Loucy (cell line): ENCODE measurements at regions not wholly inside any gene's neighbourhood (a gene's known extent, or its start where the extent isn't known, plus 50 kb on each side); places are given as distances from the start of the nearest gene placed in this dataset.

Experiments used
- CTCF ChIP-seq: fragments of 200-600 bp; sonication (generic); conservative IDR thresholded peaks from 2 replicates; pipeline ENCODE4 v1.5.1; 2014; ENCODE audit warnings: mild to moderate bottlenecking, antibody characterized with exemption, low read length
- EZH2phosphoT487 ChIP-seq: fragments of 200-600 bp; IDR thresholded peaks from 2 replicates; pipeline ENCODE4 v1.6.1; 2018; ENCODE audit warnings: antibody characterized with exemption, mild to moderate bottlenecking, moderate library complexity, borderline replicate concordance

GRCh38 chr5:155252717-155253116, 239.2 kb downstream of the KIF4B start:
- TF ChIP-seq CTCF (no peak), EZH2phosphoT487 (no peak)
